CD4-positive, alpha-beta T cell treated with Interleukin-12 subunit alpha and Interleukin-12 subunit beta, for 1 hour (primary cell): ENCODE measurements at regions not wholly inside any gene's neighbourhood (a gene's known extent, or its start where the extent isn't known, plus 50 kb on each side); places are given as distances from the start of the nearest gene placed in this dataset.
"Not testable (repeated sequence)": the region's sequence is repeated elsewhere in the genome, so short reads cannot be mapped to it uniquely, and the experiment has no call there.

Experiments used
- DNase-seq: peaks from one replicate; pipeline ENCODE4 v3.0.0-alpha.2; 2020

DNA sequence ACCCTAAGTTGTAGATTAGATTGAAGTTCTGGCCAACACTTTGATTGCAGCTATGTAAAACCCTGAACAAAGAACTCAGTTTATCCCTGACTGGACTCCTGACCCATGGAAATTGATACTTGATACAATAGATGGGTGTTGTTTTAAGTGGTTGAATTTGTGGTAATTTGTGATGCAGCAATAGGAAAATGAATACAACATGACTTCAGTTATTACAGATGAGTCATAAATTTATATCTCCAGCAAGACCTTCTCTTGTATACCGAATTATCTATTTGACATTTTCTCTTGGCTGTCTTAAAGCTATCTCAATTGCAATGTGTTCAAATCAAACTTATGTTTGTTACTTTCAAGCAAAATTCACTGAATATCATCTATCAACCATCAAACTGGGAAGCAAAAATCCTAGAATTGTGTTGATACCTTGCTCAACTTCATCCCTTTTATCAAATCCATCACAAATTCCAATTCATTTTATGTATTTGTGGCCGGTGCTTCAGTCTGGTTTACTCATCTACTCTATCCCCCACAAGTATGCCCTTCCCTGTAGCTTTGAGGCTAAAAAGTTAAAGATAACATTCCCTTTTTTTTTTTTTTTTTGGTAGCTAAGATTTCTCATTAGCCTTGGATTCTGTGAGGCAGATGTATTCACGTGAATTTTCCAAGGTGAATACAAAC lies 129.4 kb upstream of the CENPW start:
- DNase-seq = no peak

DNA sequence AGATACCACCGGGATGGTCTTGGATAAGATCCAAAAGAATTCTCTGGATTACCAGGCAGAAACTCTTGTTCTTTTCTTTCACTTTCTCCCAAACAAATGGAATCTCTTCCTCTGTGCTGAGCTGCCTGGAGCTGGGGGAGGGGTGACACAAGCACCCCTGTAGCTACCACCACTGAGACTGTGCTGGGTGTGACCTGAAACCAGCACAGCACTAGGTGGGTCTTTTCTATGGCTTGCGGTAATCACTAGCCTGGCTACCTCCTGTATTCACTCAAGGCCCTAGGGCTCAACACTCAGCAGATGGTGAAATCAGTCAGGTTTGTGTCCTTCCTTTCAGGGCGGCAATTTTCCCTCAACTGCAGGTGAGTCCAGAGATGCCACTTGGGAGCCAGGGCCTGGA lies 122.4 kb upstream of the CENPW start:
- no peak for DNase-seq

DNA sequence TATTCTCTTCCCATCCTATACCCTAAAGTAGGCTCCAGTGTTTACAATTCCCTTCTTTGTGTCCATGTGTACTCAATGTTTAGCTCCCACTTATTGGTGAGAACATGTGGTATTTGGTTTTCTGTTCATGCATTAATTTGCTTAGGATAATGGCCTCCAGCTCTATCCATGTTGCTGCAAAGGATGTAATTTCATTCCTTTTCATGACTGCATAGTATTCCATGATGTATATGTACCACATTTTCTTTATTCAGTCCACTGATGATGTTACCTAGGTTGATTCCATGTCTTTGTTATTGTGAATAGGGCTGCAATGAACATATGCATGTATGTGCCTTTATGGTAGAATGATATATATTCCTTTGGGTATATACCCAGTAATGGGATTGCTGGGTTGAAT lies 119.0 kb upstream of the CENPW start:
- not testable (repeated sequence) for DNase-seq

DNA sequence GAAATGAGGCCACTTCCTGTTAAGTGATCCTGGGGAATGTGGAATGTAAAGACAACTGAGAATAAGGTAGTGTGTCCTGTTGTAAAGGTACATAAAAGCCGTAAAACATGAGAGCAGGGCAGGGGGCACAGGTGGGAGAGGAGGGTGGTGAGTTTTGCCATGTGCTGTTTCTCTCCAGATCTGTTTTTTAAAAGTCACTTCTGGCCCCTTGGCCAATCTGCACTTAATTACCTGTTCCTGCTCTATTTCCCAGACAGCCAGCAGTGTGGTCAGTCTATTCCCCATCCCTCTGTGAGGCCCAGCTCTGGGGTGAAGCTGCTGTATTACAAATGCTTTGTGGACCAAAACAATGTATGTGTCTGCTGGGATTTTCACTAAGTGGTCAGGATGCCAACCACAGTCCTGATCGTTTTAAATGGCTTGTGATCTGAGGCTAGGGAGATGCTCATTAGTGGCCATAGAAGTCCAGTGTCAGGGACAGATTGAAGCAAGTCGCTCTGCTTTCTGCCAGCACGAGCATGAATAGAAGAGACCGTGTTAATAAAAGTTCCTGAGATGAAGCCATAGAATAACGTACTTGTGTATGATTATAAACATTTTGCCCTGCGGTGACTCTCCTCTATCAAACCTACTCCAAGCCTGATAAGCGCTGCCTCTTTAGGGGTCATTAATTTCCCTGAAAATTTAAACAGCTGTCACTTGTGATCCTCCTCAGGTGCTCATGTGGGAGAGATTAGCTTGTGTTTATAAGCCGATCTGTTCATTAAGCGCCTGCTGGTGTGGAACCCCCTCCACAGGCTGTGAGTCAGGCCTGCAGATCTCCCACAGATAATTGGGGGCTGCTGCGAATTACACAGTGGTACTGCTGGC lies 111.8 kb upstream of the CENPW start:
- no peak for DNase-seq

DNA sequence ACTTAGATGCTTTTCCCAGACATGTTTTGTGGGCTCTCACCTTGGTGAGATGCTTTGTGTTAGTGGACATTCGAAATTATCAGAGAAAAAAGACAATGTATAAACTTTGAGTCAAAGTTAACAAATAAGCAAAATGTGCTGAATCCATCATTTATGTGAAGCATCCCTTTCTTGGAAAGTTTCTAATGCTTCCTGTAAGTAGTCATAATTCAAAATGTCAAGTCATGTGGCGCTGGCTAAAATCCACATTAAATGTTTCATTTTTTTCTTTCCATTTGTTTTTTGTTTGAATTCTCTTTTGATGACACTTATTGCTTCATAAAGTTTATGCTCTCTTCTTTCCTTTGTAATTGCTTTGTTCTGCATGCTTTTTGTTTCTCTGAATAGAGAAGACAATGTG lies 107.2 kb upstream of the CENPW start:
- no peak for DNase-seq

DNA sequence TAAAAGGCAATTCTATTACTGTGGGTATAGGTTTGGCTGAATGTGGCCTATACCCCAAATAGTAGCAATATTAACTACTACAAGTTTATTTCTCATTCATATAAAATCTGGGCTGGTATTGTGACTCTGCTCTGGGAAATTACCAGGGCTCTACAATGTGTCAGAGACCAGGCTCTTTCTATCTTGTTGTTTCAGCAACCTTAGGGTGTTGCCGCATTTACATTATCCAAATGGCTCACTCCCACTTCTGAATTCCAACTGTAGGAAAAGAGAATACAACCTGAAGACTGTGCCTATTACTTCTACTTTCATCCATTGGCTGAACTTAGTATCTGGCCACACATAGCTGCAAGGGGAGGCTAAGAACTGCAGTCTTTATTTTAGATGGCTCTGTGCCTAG lies 106.7 kb upstream of the CENPW start:
- DNase-seq = no peak

DNA sequence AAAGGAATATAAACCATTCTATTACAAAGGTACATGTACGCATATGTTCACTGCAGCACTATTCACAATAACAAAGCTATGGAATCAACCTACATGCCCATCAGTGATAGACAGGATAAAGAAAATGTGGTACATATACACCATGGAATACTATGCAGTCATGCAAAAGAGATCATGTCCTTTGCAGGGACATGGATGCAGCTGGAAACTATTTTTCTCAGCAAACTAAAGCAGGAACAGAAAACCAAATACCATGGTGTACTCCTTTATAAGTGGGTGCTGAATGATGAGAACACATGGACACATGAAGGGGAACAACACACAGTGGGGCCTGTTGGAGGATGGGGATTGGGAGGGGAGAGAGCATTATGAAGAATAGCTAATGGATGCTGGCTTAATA lies 104.6 kb upstream of the CENPW start:
- no peak for DNase-seq

DNA sequence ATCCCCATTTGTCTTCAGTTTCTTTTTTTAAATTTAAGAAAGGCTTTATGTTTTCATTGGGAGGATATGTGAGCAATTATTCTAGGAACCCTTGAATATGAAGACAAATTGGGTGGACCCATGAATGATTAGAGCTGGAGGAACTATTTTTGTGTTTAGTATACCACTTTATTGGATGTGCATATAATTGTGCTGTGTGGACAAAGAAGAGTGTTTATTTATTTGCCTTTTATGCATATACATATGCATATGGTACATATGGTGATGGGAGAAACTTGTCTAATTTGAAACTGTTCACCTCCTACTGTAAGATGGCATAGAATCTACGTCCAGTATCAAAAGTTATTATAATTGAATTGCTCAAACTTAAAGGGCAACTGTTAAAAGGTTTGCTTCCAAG lies 94.8 kb upstream of the CENPW start:
- no peak for DNase-seq

DNA sequence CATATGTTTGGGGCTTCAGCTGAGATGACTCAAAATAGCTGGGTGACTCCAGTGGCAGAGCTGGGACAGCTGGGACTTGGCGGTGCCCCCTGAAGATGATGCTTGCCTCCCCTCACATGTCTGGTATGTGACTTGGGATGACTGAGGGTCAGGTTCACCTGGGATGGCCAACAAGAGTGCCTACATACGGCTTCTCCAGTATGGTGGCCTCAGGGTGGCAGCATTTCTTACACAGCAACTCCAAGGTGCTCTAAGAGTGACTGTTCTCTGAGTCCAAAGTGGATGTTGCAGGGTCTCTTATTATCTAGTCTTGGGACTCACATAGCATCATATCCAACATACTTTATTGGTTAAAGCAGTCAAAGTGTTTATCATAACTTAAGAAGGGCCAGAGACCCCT lies 87.8 kb upstream of the CENPW start:
- no peak for DNase-seq

DNA sequence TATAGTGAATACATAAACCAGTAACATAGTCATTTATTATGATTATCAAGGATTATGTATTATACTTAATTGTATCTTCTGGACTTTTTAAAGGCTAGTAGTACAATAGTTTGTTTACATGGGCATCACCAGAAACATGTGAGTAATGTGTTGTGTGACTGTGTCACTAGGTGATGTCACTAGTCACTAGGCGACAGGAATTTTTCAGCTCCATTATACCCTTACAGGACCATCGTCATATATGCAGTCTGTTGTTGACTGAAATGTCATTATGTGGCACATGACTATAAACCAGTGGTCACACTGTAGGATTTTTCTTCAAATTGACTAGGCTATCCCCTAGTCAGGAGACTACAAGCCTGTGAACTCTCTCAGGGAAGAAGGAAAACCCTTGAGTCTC lies 86.5 kb upstream of the CENPW start:
- DNase-seq = no peak

DNA sequence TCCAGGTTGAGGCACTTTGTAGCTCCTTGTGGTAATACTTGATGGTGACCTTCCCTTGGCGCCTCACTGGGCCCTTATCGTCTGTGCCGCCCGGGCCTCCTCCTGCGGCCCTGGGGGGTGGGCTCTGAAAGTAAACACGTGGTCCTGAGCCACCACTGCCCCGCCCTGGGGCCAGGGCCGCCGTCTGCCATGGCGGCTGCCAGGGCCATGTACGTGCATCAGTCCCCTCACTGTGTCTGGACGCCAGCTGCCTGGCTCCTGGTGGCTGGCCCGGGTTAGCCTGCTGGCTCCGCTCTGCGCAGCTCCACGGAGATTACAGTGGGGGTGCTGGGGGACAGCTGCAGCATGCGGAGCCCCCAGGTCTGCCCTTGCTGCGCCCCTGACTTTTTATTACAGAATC lies 81.8 kb upstream of the CENPW start:
- DNase-seq = no peak

DNA sequence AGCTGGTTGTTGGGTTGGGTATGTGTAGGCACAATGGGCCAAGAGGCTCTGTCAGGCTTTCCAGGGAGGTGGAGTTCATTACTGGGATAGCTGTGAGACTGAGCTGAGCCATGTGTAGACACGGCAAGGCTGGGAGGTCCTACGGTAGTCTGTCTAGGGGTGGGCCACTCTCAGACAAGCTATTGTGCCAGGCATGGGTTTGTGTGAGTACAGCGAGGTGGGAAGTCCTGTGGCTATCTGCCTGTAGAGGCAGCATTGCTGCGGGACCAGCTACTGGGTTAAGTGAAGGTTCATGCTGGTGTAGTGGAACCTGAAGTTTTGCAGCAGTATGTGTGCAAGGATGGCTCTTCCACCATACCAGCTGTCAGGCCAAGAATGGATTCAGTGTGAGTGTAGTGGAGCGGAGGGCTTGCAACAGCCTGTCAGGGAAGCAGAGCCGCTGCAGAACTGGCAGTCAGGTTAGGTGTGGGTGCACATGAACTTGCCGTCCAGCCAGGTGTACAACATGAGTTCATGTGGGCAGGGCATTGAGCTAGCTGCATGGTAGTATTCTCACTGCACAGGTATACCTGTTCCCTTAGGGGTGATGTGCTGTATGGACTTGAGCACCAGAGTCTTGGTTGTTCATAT lies 78.0 kb upstream of the CENPW start:
- no peak for DNase-seq

DNA sequence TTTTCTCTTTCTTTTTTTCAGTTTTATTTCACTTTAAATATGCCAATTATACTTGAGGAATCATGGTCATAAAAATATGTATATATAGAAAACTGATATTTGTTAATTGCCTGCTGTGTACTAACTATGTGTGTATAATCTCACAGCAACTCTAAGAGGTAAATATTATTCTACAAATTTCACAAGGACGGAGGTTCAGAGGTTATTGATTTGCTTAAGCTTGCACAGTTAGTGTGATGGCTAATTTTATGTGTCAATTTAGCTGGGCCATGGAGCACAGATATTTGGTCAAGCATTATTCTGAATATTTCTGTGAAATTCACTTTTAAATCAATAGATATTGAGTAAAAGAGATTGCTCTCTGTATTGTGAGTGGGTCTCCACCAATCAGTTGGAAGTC lies 75.7 kb upstream of the CENPW start:
- no peak for DNase-seq

DNA sequence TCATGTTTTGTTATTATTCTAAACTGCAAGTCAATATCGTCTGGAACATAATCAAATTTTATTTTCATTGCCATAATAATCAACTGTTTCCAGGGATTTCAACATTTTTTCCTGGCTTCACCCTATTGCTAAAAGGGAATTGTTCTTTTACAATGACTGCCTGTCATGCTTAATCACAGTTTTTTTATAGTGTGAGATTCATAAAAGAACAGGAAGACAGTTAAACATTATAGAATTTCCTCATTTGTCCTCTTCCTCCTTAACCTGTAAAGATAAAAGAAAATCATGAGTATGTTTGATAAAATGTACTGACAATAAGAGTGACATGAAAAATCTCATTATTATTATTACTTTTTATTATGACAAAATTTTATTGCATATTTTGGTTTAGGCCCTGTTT lies 73.3 kb upstream of the CENPW start:
- DNase-seq = no peak

DNA sequence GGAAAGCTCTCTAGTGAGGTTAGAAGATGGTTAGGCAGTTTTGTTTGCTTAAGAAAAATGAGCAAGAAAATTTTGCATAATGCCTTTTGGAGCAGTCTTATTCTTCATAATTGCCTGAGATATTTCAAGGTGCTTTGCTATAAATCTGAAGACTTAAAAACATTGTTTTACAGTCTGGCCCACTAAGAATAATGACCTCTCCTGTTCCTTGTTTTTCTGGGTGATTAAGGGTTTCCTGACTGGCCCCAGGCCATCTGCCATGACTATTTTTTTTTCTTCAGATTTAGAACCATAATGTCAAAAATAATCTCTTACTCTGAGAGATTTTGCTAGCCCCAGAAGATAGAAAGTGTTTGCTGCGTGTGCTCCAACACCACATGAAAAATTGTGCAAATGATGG lies 72.3 kb upstream of the CENPW start:
- DNase-seq = no peak

DNA sequence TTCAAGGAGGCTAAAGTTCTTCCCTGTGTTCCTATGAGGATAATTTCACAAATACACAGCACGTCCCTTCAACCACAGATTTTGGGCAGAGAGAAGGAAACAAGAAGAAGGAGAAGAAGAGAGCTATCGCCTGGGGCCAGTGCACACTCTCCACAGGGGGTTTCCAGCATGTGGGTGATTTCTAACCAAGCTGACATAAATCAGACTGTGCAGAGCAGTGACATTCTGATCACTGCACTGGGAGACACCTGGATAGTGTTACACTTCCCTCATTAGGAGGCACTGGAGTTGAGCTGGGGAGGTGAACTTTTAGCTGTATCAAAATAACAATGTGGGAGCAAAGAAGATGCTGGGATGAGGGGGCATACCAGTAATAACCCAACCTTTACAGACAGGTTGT lies 71.8 kb upstream of the CENPW start:
- DNase-seq = no peak

DNA sequence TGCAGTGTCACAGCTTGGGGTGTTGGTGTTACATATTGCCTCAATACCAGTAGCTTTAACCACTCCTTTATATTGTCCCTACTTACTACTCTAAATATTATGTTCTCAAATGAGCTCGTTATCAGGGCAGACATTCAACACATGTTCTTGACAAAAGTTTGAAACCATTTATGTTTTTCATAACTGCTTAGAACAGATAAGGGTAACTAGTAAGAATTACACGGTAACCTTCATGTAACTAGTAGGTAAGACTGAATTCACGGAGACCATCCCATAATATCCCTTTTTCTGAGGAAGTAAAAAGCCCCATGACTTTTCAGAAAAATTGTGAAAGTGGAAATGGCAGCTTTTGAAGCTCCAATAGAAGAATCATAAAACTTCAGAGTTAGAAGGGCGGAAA lies 59.6 kb upstream of the CENPW start:
- no peak for DNase-seq

DNA sequence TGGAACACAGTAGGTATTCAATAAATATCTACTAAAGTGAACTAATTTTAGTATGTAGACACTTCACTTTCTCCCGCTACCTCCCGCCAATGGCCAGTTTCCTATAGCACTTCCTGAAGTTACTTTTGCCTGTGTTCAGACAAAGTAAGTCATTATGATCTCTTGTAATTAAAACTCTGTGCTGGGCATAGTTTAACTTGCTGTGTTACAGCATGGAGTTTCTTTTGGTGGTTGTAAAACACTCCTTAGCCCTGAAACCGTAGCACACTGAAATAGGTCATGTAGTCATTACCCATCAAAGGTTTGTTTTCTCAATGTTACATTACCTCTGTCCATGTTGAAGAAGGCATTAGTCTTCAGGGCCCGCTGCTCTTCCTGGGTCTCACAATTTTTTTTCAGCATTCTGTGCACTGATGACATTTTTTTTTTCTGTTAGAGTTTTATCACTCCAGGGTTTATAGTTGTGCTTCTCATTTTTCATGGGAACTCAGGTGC lies 54.0 kb upstream of the CENPW start:
- DNase-seq = no peak
